ENCODE measurements at regions not wholly inside any gene's neighbourhood (a gene's known extent, or its start where the extent isn't known, plus 50 kb on each side); places are given as distances from the start of the nearest gene placed in this dataset.

- peaks cover 1% of the 10 kb centered on the region; the same call in 1 of the 2 replicates for H3K27me3 ChIP-seq (replicated peaks; ENCODE audit: control insufficient read depth, insufficient read depth, low read length)
- no peak for DNase-seq
- Mint-ChIP-seq H3K36me3 (ENCODE audit: insufficient read depth, unreplicated experiment) (no peaks in the 10 kb centered on the region), H3K27ac (ENCODE audit: unreplicated experiment) (no peak overlapping the region), H3K9me3 (ENCODE audit: unreplicated experiment) (no peaks in the 10 kb centered on the region), H3K4me1 (ENCODE audit: low read depth, unreplicated experiment) (peaks cover 10% of the 10 kb centered on the region), H3K4me3 (ENCODE audit: unreplicated experiment) (no peak overlapping the region), H3K27me3 (ENCODE audit: insufficient read depth, unreplicated experiment) (peaks cover 5% of the 10 kb centered on the region)
- no peaks in the 10 kb centered on the region for H3K36me3 ChIP-seq (ENCODE audit: control insufficient read depth, insufficient read depth, low read length)
- no TSS peak for BruUV-seq (replicated peaks)
- TF ChIP-seq CTCF (IDR thresholded peaks at IDR 0.05; ENCODE audit: insufficient read depth in 1 of 2, low read depth in 1 of 2, low read length in 1 of 2, severe bottlenecking in 1 of 2, unreplicated experiment in 1 of 2): no peak
- H3K4me3 ChIP-seq (ENCODE audit: low read depth, low read length): no peak overlapping the region
- ChIA-PET POLR2A (no interaction called here), CTCF (no interaction called here)
- 0 out of 2 replicates have a peak, but pooled peaks cover 4% of the 10 kb centered on the region for H3K4me1 ChIP-seq
- intact Hi-C loops (cut with micrococcal nuclease; ENCODE audit: unreplicated experiment): loop anchor here (10.0 kb wide), 1 partner anchor 293 kb away; no protein-coding TSS in a partner anchor
- no peaks in the 10 kb centered on the region for H3K9me3 ChIP-seq
These were observed 180.1 kb downstream of the EN1 start for GRCh38 chr2:118667348-118667747.

GRCh38 chr2:118665784-118666529 lies 181.5 kb downstream of the EN1 start:
- Mint-ChIP-seq H3K4me3 (ENCODE audit: unreplicated experiment) (no peak overlapping the region), H3K4me1 (ENCODE audit: low read depth, unreplicated experiment) (peaks cover 10% of the 10 kb centered on the region), H3K27ac (ENCODE audit: unreplicated experiment) (no peak overlapping the region), H3K36me3 (ENCODE audit: insufficient read depth, unreplicated experiment) (no peaks in the 10 kb centered on the region), H3K27me3 (ENCODE audit: insufficient read depth, unreplicated experiment) (peaks cover 5% of the 10 kb centered on the region), H3K9me3 (ENCODE audit: unreplicated experiment) (no peaks in the 10 kb centered on the region)
- intact Hi-C loops (cut with micrococcal nuclease; ENCODE audit: unreplicated experiment): loop anchor here (10.0 kb wide), 1 partner anchor 291 kb away; no protein-coding TSS in a partner anchor
- no TSS peak for BruUV-seq (replicated peaks)
- no peak for DNase-seq
- CTCF ChIA-PET: no interaction called here
- H3K36me3 ChIP-seq (ENCODE audit: control insufficient read depth, insufficient read depth, low read length): no peaks in the 10 kb centered on the region
- H3K9me3 ChIP-seq: no peaks in the 10 kb centered on the region
- H3K27me3 ChIP-seq (replicated peaks; ENCODE audit: control insufficient read depth, insufficient read depth, low read length): peaks cover 1% of the 10 kb centered on the region; the same call in 1 of the 2 replicates
- H3K4me3 ChIP-seq (ENCODE audit: low read depth, low read length): no peak overlapping the region
- POLR2A ChIA-PET: no interaction called here
- TF ChIP-seq CTCF (IDR thresholded peaks at IDR 0.05; ENCODE audit: insufficient read depth in 1 of 2, low read depth in 1 of 2, low read length in 1 of 2, severe bottlenecking in 1 of 2, unreplicated experiment in 1 of 2): no peak
- H3K4me1 ChIP-seq: 0 out of 2 replicates have a peak, but pooled peaks cover 4% of the 10 kb centered on the region

GRCh38 chr2:118661179-118661578 lies 186.3 kb downstream of the EN1 start:
- ChIA-PET POLR2A (no interaction called here), CTCF (no interaction called here)
- no peak overlapping the region for H3K27ac Mint-ChIP-seq (ENCODE audit: unreplicated experiment)
- no peak overlapping the region for H3K4me3 Mint-ChIP-seq (ENCODE audit: unreplicated experiment)
- H3K4me1 Mint-ChIP-seq (ENCODE audit: low read depth, unreplicated experiment): no peaks in the 10 kb centered on the region
- H3K9me3 Mint-ChIP-seq (ENCODE audit: unreplicated experiment): no peaks in the 10 kb centered on the region
- H3K36me3 Mint-ChIP-seq (ENCODE audit: insufficient read depth, unreplicated experiment): no peaks in the 10 kb centered on the region
- Histone ChIP-seq H3K4me3 (ENCODE audit: low read depth, low read length) (no peak overlapping the region), H3K36me3 (ENCODE audit: control insufficient read depth, insufficient read depth, low read length) (no peaks in the 10 kb centered on the region), H3K9me3 (no peaks in the 10 kb centered on the region), H3K4me1 (no peaks in the 10 kb centered on the region), H3K27me3 (replicated peaks; ENCODE audit: control insufficient read depth, insufficient read depth, low read length) (peaks cover 1% of the 10 kb centered on the region; the same call in 1 of the 2 replicates)
- intact Hi-C loops (cut with micrococcal nuclease; ENCODE audit: unreplicated experiment): loop anchor here (10.0 kb wide), 1 partner anchor 286 kb away; no protein-coding TSS in a partner anchor
- no peak for DNase-seq
- no TSS peak for BruUV-seq (replicated peaks)
- peak in 1 of 2 experiments; percentile 23 for TF ChIP-seq CTCF (IDR thresholded peaks at IDR 0.05; ENCODE audit: insufficient read depth in 1 of 2, low read depth in 1 of 2, low read length in 1 of 2, severe bottlenecking in 1 of 2, unreplicated experiment in 1 of 2)
- H3K27me3 Mint-ChIP-seq (ENCODE audit: insufficient read depth, unreplicated experiment): peaks cover 12% of the 10 kb centered on the region

All from Caco-2 (cell line).